ENCODE measurements at regions not wholly inside any gene's neighbourhood (a gene's known extent, or its start where the extent isn't known, plus 50 kb on each side); places are given as distances from the start of the nearest gene placed in this dataset.

GRCh38 chr11:134880788-134881187, 468.7 kb upstream of the B3GAT1 start:
- Mint-ChIP-seq H3K36me3 (ENCODE audit: low read depth) (no peaks in the 10 kb centered on the region), H3K4me1 (peaks cover 5% of the 10 kb centered on the region), H3K4me3 (no peak overlapping the region), H3K9me3 (no peaks in the 10 kb centered on the region), H3K27me3 (ENCODE audit: low read depth) (peaks cover 23% of the 10 kb centered on the region), H3K27ac (no peak overlapping the region)
- no peak for TF ChIP-seq CTCF (IDR thresholded peaks at IDR 0.05; ENCODE audit: unreplicated experiment in 3 of 3)

- no peak overlapping the region for H3K27ac Mint-ChIP-seq
- no peak for TF ChIP-seq CTCF (IDR thresholded peaks at IDR 0.05; ENCODE audit: unreplicated experiment in 3 of 3)
- peaks cover 23% of the 10 kb centered on the region for H3K27me3 Mint-ChIP-seq (ENCODE audit: low read depth)
- no peaks in the 10 kb centered on the region for H3K4me1 Mint-ChIP-seq
- no peaks in the 10 kb centered on the region for H3K9me3 Mint-ChIP-seq
- H3K36me3 Mint-ChIP-seq (ENCODE audit: low read depth), result no peaks in the 10 kb centered on the region
- H3K4me3 Mint-ChIP-seq, result no peak overlapping the region
Observed at GRCh38 chr11:134879931-134880330, 467.9 kb upstream of the B3GAT1 start.

- no peak overlapping the region for H3K27ac Mint-ChIP-seq
- H3K4me1 Mint-ChIP-seq, result no peaks in the 10 kb centered on the region
- no peaks in the 10 kb centered on the region for H3K36me3 Mint-ChIP-seq (ENCODE audit: low read depth)
- no peaks in the 10 kb centered on the region for H3K9me3 Mint-ChIP-seq
- TF ChIP-seq CTCF (IDR thresholded peaks at IDR 0.05; ENCODE audit: unreplicated experiment in 3 of 3), result no peak
- no peak overlapping the region for H3K4me3 Mint-ChIP-seq
- peaks cover 23% of the 10 kb centered on the region for H3K27me3 Mint-ChIP-seq (ENCODE audit: low read depth)
Observed at GRCh38 chr11:134879341-134879740, 467.3 kb upstream of the B3GAT1 start.

- Mint-ChIP-seq H3K36me3 (ENCODE audit: low read depth) (no peaks in the 10 kb centered on the region), H3K4me1 (no peaks in the 10 kb centered on the region)
Observed at GRCh38 chr11:134878785-134879184, 466.7 kb upstream of the B3GAT1 start.

GRCh38 chr11:134876226-134876625, 464.2 kb upstream of the B3GAT1 start:
- Mint-ChIP-seq H3K27ac (no peak overlapping the region), H3K4me3 (no peak overlapping the region)

More at GRCh38 chr11:134878785-134879184, 466.7 kb upstream of the B3GAT1 start:
- Mint-ChIP-seq H3K4me3 (no peak overlapping the region), H3K9me3 (no peaks in the 10 kb centered on the region), H3K27me3 (ENCODE audit: low read depth) (peaks cover 23% of the 10 kb centered on the region), H3K27ac (no peak overlapping the region)
- no peak for TF ChIP-seq CTCF (IDR thresholded peaks at IDR 0.05; ENCODE audit: unreplicated experiment in 3 of 3)

More at GRCh38 chr11:134876226-134876625, 464.2 kb upstream of the B3GAT1 start:
- Mint-ChIP-seq H3K4me1 (no peaks in the 10 kb centered on the region), H3K9me3 (no peaks in the 10 kb centered on the region), H3K36me3 (ENCODE audit: low read depth) (no peaks in the 10 kb centered on the region), H3K27me3 (ENCODE audit: low read depth) (peaks cover 9% of the 10 kb centered on the region)
- no peak for TF ChIP-seq CTCF (IDR thresholded peaks at IDR 0.05; ENCODE audit: unreplicated experiment in 3 of 3)

Data from nephron (organoid).